ENCODE measurements at regions not wholly inside any gene's neighbourhood (a gene's known extent, or its start where the extent isn't known, plus 50 kb on each side); places are given as distances from the start of the nearest gene placed in this dataset.
"Not testable (repeated sequence)": the region's sequence is repeated elsewhere in the genome, so short reads cannot be mapped to it uniquely, and the experiment has no call there.

DNA sequence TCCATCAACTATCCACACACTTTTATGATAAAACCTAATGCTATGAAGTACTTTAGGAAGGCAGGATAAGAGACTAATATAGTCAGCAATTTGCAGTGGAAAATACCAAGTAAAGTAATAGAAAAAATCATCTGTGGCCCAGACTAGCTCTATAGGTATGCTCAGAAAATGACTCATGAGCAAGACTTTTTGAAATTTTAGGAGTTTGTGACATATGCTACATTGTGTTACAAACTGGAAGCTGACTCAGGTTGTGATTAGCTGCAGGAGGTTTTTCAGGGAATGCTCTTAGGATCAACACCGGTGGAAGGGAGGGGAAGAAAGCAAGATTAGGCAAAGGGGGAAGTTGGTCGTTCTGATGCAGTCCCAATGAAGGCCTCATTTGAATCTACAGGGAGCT lies 56.1 kb downstream of the FEZF1 start:
- no peak for FAIRE-seq

- FAIRE-seq = not testable (repeated sequence)
These were observed 65.8 kb downstream of the FEZF1 start for GRCh38 chr7:122238729-122239128.

DNA sequence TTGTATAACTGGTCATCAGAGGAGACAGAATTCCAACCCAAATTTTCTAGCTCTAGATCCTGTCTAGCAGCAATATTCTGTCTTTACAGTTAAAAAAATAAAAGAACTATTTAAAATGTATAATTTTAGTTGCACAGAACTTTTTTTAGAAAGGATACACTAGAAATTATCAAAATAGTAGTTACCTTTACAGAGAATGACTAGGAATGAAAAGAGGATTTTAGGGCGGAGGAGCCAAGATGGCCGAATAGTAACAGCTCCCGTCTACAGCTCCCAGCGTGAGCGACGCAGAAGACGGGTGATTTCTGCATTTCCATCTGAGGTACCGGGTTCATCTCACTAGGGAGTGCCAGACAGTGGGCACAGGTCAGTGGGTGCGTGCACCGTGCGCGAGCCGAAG lies 66.3 kb downstream of the FEZF1 start:
- not testable (repeated sequence) for FAIRE-seq

GRCh38 chr7:122225874-122226273 lies 78.7 kb downstream of the FEZF1 start:
- FAIRE-seq = no peak

DNA sequence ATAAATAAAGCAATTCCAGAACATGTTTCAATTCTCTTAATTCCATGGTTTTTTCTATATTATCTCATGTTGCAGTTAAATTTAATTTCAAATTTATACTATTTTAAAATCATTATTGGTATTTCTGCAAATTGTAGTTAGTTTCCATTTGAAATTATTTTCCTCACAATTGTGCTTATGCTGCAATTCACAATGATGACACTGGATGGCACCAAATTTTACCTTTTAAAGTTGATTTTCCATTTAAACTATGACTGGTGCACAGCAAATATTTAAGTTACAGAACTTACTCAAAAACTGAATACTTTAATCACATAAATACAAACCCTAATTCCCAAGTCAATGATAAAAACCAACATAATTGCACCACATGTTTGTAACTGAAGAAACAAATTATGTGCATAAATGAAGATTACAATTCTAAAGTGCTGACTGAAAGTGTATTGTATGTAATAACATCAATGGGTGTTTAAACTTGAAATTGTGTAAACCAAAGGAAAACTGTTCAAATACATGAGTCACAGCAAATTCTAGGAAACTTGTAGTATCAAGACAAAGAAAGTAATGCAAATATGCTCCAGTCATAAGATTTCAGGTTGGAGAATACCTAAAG lies 75.3 kb upstream of the AASS start:
- FAIRE-seq = peak; percentile 99

DNA sequence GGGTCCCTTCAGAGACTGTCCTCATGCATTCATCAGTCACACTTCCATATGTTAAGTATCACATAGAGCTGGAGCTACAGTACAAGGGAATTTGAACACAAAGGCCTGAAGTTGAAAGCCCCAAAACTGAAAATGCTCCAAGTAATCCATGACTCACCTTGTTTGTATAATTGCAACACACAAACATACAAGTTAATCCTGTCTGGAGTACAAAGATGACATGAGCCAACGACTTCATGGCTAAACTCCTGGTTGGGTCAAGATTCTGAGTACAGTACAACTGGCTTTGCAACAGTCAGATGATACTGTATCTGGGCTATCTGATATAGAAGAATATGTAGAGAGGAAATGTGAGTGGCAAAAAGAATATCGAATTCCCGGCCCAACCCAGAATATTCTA lies 73.1 kb upstream of the AASS start:
- FAIRE-seq = no peak

- no peak for FAIRE-seq
These were observed 68.7 kb upstream of the AASS start for GRCh38 chr7:122212754-122213153.

- no peak for FAIRE-seq
These were observed 67.3 kb upstream of the AASS start for GRCh38 chr7:122211362-122211761.

DNA sequence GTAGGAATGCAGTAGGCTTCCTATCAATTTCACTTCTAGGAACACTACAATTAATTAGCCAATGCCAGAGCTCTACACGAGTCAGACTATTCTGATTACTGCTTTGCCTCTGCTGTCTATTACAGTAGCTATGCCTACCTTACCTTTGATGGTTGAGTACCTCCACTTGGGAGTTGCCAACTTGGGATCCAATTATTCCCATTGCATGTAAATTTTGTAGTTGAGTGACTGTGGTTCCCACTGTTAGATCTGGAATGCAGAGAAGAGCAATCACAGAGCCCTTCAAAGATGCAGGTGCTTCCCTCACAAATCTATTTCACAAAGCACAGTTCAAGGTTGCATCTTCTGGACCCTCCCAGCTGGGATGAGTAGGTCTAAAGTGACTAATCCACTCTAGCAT lies 62.9 kb upstream of the AASS start:
- FAIRE-seq = no peak

GRCh38 chr7:122203814-122204213 lies 59.8 kb upstream of the AASS start:
- FAIRE-seq = no peak

DNA sequence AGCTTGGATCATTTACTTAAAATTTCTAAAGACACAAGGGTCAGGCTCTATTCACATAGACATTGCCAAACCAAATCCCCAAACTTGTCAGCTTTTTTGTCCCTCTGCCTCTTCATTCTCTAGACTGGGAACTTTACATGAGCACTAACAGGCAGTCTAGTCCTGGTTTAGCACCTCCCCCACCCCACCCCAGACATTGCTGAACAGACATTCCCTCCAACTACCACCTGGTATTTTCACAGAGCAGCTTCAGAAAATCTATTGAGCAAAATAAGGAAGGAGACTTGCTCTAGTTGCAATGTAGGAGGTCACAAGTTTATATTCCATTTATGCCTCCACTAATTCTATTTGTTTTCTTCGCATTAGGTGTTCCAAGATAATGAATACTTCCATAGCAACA lies 56.8 kb upstream of the AASS start:
- no peak for FAIRE-seq

- FAIRE-seq = no peak
These were observed 55.1 kb upstream of the AASS start for GRCh38 chr7:122199171-122199570.

- no peak for FAIRE-seq
These were observed 54.5 kb upstream of the AASS start for GRCh38 chr7:122198581-122198980.
